IPS-18a (cell line): ENCODE measurements at regions not wholly inside any gene's neighbourhood (a gene's known extent, or its start where the extent isn't known, plus 50 kb on each side); places are given as distances from the start of the nearest gene placed in this dataset.
"Not testable (repeated sequence)": the region's sequence is repeated elsewhere in the genome, so short reads cannot be mapped to it uniquely, and the experiment has no call there.

Source experiments
- H3K27ac ChIP-seq: one replicate; pipeline ENCODE4 v1.5.1; 2013; ENCODE audit warnings: low read length
- H3K27me3 ChIP-seq: one replicate; pipeline ENCODE4 v1.6.1; 2013; ENCODE audit warnings: mild to moderate bottlenecking, low read length; ENCODE audit not compliant: control insufficient read depth, insufficient read depth
- H3K36me3 ChIP-seq: one replicate; pipeline ENCODE4 v1.6.1; 2013; ENCODE audit warnings: low read depth, low read length; ENCODE audit not compliant: control insufficient read depth
- H3K4me1 ChIP-seq: one replicate; pipeline ENCODE4 v1.6.1; 2013; ENCODE audit warnings: low read depth, low read length; ENCODE audit not compliant: control insufficient read depth
- H3K4me3 ChIP-seq: one replicate; pipeline ENCODE4 v1.5.1; 2013; ENCODE audit warnings: low read length
- H3K9ac ChIP-seq: one replicate; pipeline ENCODE4 v1.6.1; 2013; ENCODE audit warnings: mild to moderate bottlenecking, low read length, moderate library complexity
- H3K9me3 ChIP-seq: one replicate; pipeline ENCODE4 v1.6.1; 2013; ENCODE audit warnings: low read depth, low read length; ENCODE audit not compliant: control insufficient read depth

GRCh38 chr14:43669355-43669754 lies 837.7 kb downstream of the FSCB start:
- Histone ChIP-seq H3K4me3 (no peak overlapping the region), H3K4me1 (no peaks in the 10 kb centered on the region), H3K9me3 (no peaks in the 10 kb centered on the region), H3K9ac (no peak overlapping the region), H3K36me3 (no peaks in the 10 kb centered on the region), H3K27ac (no peak overlapping the region), H3K27me3 (no peaks in the 10 kb centered on the region)

GRCh38 chr14:43665570-43666267 lies 841.4 kb downstream of the FSCB start:
- H3K9ac ChIP-seq = no peak overlapping the region
- no peak overlapping the region for H3K27ac ChIP-seq
- H3K36me3 ChIP-seq = no peaks in the 10 kb centered on the region
- no peaks in the 10 kb centered on the region for H3K9me3 ChIP-seq
- H3K4me1 ChIP-seq = no peaks in the 10 kb centered on the region
- no peaks in the 10 kb centered on the region for H3K27me3 ChIP-seq
- no peak overlapping the region for H3K4me3 ChIP-seq

- not testable (repeated sequence) for H3K4me3 ChIP-seq, H3K9ac ChIP-seq, H3K27me3 ChIP-seq, H3K27ac ChIP-seq, H3K4me1 ChIP-seq, H3K9me3 ChIP-seq, H3K36me3 ChIP-seq
Observed at GRCh38 chr14:43655194-43655593, 851.9 kb downstream of the FSCB start.

GRCh38 chr14:43651896-43652295 lies 855.2 kb downstream of the FSCB start:
- no peaks in the 10 kb centered on the region for H3K27me3 ChIP-seq
- no peaks in the 10 kb centered on the region for H3K36me3 ChIP-seq
- no peaks in the 10 kb centered on the region for H3K4me1 ChIP-seq
- no peaks in the 10 kb centered on the region for H3K9me3 ChIP-seq
- H3K27ac ChIP-seq = no peak overlapping the region
- no peak overlapping the region for H3K9ac ChIP-seq
- H3K4me3 ChIP-seq = no peak overlapping the region

- Histone ChIP-seq H3K27me3 (no peaks in the 10 kb centered on the region), H3K27ac (no peak overlapping the region), H3K9me3 (no peaks in the 10 kb centered on the region), H3K4me1 (no peaks in the 10 kb centered on the region), H3K9ac (no peak overlapping the region), H3K36me3 (no peaks in the 10 kb centered on the region), H3K4me3 (no peak overlapping the region)
Observed at GRCh38 chr14:43651185-43651787, 855.8 kb downstream of the FSCB start.

- no peak overlapping the region for H3K4me3 ChIP-seq
- H3K36me3 ChIP-seq = no peaks in the 10 kb centered on the region
- H3K9me3 ChIP-seq = no peaks in the 10 kb centered on the region
- no peak overlapping the region for H3K9ac ChIP-seq
- H3K27ac ChIP-seq = no peak overlapping the region
- no peaks in the 10 kb centered on the region for H3K27me3 ChIP-seq
- no peaks in the 10 kb centered on the region for H3K4me1 ChIP-seq
Observed at GRCh38 chr14:43649508-43649907, 857.6 kb downstream of the FSCB start.

GRCh38 chr14:43647302-43647701 lies 859.8 kb downstream of the FSCB start:
- Histone ChIP-seq H3K9me3 (no peaks in the 10 kb centered on the region), H3K27me3 (no peaks in the 10 kb centered on the region), H3K4me3 (no peak overlapping the region), H3K9ac (no peak overlapping the region), H3K36me3 (no peaks in the 10 kb centered on the region), H3K27ac (no peak overlapping the region), H3K4me1 (no peaks in the 10 kb centered on the region)

GRCh38 chr14:43640718-43641267 lies 866.3 kb downstream of the FSCB start:
- Histone ChIP-seq H3K4me1 (no peaks in the 10 kb centered on the region), H3K9me3 (no peaks in the 10 kb centered on the region), H3K9ac (no peak overlapping the region), H3K4me3 (no peak overlapping the region), H3K36me3 (no peaks in the 10 kb centered on the region), H3K27ac (no peak overlapping the region), H3K27me3 (no peaks in the 10 kb centered on the region)

- Histone ChIP-seq H3K27me3 (no peaks in the 10 kb centered on the region), H3K27ac (no peak overlapping the region)
Observed at GRCh38 chr14:43625294-43625693, 881.8 kb downstream of the FSCB start.

GRCh38 chr14:43621282-43621681 lies 885.8 kb downstream of the FSCB start:
- Histone ChIP-seq H3K27me3 (no peaks in the 10 kb centered on the region), H3K9me3 (peaks cover 2% of the 10 kb centered on the region), H3K4me3 (no peak overlapping the region), H3K36me3 (no peaks in the 10 kb centered on the region), H3K27ac (no peak overlapping the region), H3K9ac (no peak overlapping the region), H3K4me1 (no peaks in the 10 kb centered on the region)

More at GRCh38 chr14:43625294-43625693, 881.8 kb downstream of the FSCB start:
- Histone ChIP-seq H3K9me3 (no peaks in the 10 kb centered on the region), H3K4me1 (no peaks in the 10 kb centered on the region), H3K4me3 (no peak overlapping the region), H3K9ac (no peak overlapping the region), H3K36me3 (no peaks in the 10 kb centered on the region)

- Histone ChIP-seq H3K27me3 (no peaks in the 10 kb centered on the region), H3K27ac (no peak overlapping the region), H3K9ac (no peak overlapping the region), H3K4me3 (no peak overlapping the region), H3K9me3 (no peaks in the 10 kb centered on the region), H3K36me3 (no peaks in the 10 kb centered on the region), H3K4me1 (peaks cover 4% of the 10 kb centered on the region)
Observed at GRCh38 chr14:43595096-43595772, 911.8 kb downstream of the FSCB start.
